Fibroblast of mammary gland (primary cell): ENCODE measurements at regions not wholly inside any gene's neighbourhood (a gene's known extent, or its start where the extent isn't known, plus 50 kb on each side); places are given as distances from the start of the nearest gene placed in this dataset.

Experiments
- DNase-seq: peaks from one replicate; pipeline ENCODE4 v3.0.0-alpha.2; 2010; ENCODE audit warnings: low read depth
- H3K4me3 ChIP-seq: 2 replicates; pipeline ENCODE4 v1.5.1; 2011; ENCODE audit warnings: low read depth, mild to moderate bottlenecking, low read length, moderate library complexity; ENCODE audit not compliant: control insufficient read depth
- CTCF ChIP-seq: conservative IDR thresholded peaks from 2 replicates; pipeline ENCODE4 v1.5.1; 2011; ENCODE audit warnings: low read depth, low read length, inconsistent platforms; ENCODE audit not compliant: control insufficient read depth, insufficient read depth

DNA sequence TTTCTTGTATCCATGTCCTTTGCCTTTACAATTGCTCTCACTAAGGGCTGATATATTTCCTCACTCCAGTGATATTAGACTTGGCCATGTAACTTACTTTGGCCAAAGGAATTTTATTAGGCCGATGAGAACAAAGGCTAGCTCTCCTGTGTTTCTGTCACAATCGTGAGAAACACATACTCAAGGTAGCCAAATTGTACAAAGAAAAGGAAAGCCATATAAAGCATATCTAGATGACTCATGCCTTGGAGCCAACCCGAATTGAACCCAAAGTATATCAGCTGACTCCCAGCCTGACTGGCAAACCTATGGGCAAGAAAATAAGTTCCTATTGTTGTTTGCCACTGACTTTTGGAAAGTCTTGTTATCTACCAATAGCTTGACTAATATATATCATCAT is 371.7 kb upstream of the LRRC7 start:
- TF ChIP-seq CTCF: no peak
- no peak for DNase-seq
- no peak overlapping the region for H3K4me3 ChIP-seq

- TF ChIP-seq CTCF: no peak
- no peak overlapping the region for H3K4me3 ChIP-seq
- no peak for DNase-seq
Observed at GRCh38 chr1:69197816-69198215, 369.9 kb upstream of the LRRC7 start.

DNA sequence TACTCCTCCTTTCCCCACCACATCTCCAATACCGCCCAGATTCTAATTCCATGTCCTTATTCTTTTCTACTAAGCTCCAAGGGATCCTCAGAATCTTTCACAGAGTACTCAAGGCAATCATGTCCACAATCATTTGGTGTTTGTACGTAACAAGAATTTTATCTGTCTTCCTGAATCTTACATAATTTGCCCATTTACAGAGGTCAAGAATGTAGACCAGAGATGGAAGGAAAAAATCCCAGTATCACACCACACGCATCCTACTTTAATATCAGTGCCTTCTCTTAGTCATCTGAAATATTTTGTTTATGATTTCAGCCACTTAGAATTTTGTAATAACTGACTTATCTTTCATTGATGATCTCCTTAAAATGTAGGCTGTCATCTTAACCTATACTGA is 366.0 kb upstream of the LRRC7 start:
- no peak overlapping the region for H3K4me3 ChIP-seq
- no peak for DNase-seq
- no peak for TF ChIP-seq CTCF

- TF ChIP-seq CTCF: no peak
Observed at GRCh38 chr1:69203166-69203565, 364.6 kb upstream of the LRRC7 start.

GRCh38 chr1:69213644-69214043 is 354.1 kb upstream of the LRRC7 start:
- TF ChIP-seq CTCF: no peak
- DNase-seq: no peak
- no peak overlapping the region for H3K4me3 ChIP-seq

More at GRCh38 chr1:69203166-69203565, 364.6 kb upstream of the LRRC7 start:
- H3K4me3 ChIP-seq: no peak overlapping the region
- no peak for DNase-seq

- no peak for TF ChIP-seq CTCF
- H3K4me3 ChIP-seq: no peak overlapping the region
- no peak for DNase-seq
Observed at GRCh38 chr1:69215883-69216282, 351.8 kb upstream of the LRRC7 start.

- TF ChIP-seq CTCF: no peak
- no peak overlapping the region for H3K4me3 ChIP-seq
- DNase-seq: no peak
Observed at GRCh38 chr1:69220672-69221071, 347.1 kb upstream of the LRRC7 start.
